HFFc6 (cell line): ENCODE measurements at regions not wholly inside any gene's neighbourhood (a gene's known extent, or its start where the extent isn't known, plus 50 kb on each side); places are given as distances from the start of the nearest gene placed in this dataset.

ENCODE experiments used
- DNase-seq: peaks from one replicate; pipeline ENCODE4 v3.0.0-alpha.2; 2018
- H3K27ac Mint-ChIP-seq: 2 replicates; pipeline ENCODE4 v1.8.0; 2020; ENCODE audit warnings: mild to moderate bottlenecking, mixed read lengths
- H3K27me3 Mint-ChIP-seq: 2 replicates; pipeline ENCODE4 v1.8.0; 2021; ENCODE audit warnings: mild to moderate bottlenecking, moderate library complexity, mixed read lengths; ENCODE audit not compliant: insufficient read depth
- H3K36me3 Mint-ChIP-seq: 2 replicates; pipeline ENCODE4 v1.8.0; 2021; ENCODE audit warnings: low read depth, mixed read lengths
- H3K4me1 Mint-ChIP-seq: 2 replicates; pipeline ENCODE4 v1.8.0; 2020; ENCODE audit warnings: low read depth, mixed read lengths
- H3K4me3 Mint-ChIP-seq: 2 replicates; pipeline ENCODE4 v1.8.0; 2020; ENCODE audit warnings: mild to moderate bottlenecking, moderate library complexity, mixed read lengths
- H3K9me3 Mint-ChIP-seq: 2 replicates; pipeline ENCODE4 v1.8.0; 2020; ENCODE audit warnings: mild to moderate bottlenecking, mixed read lengths
- CTCF ChIP-seq: fragments of 200-600 bp; sonication (generic); IDR thresholded peaks from 2 replicates; pipeline ENCODE4 v1.5.0; 2021; ENCODE audit warnings: antibody characterized with exemption, mild to moderate bottlenecking

GRCh38 chr6:151167034-151167433 is 72.7 kb upstream of the AKAP12 start:
- Mint-ChIP-seq H3K27ac (no peak overlapping the region), H3K27me3 (peaks cover 5% of the 10 kb centered on the region), H3K9me3 (no peaks in the 10 kb centered on the region), H3K4me1 (no peaks in the 10 kb centered on the region), H3K4me3 (no peak overlapping the region), H3K36me3 (no peaks in the 10 kb centered on the region)
- TF ChIP-seq CTCF: no peak
- DNase-seq: no peak

- Mint-ChIP-seq H3K27me3 (peaks cover 9% of the 10 kb centered on the region), H3K4me1 (no peaks in the 10 kb centered on the region), H3K9me3 (no peaks in the 10 kb centered on the region), H3K27ac (no peak overlapping the region), H3K4me3 (no peak overlapping the region), H3K36me3 (no peaks in the 10 kb centered on the region)
- TF ChIP-seq CTCF: no peak
- no peak for DNase-seq
Measured at GRCh38 chr6:151170622-151171246, 69.0 kb upstream of the AKAP12 start.

DNA sequence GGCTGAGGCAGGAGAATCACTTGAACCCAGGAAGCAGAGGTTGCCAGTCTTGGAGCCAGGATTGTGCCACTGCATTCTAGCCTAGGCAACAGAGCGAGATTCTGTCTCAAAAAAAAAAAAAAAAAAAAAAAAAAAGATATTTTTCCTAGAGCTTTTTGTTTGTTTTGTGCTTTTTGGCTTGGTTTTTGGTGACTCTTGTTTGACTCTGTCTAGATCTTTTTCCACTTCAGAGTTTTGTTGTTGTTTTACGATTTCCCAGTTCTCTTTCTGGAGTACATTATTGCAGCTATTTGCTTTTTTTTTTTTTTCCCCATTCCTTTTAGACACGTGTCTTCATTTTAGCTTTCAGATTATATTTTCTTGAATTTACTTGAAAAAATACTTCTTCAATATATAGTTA is 67.0 kb upstream of the AKAP12 start:
- no peaks in the 10 kb centered on the region for H3K36me3 Mint-ChIP-seq
- H3K4me1 Mint-ChIP-seq: no peaks in the 10 kb centered on the region
- no peaks in the 10 kb centered on the region for H3K9me3 Mint-ChIP-seq
- H3K4me3 Mint-ChIP-seq: no peak overlapping the region
- H3K27me3 Mint-ChIP-seq: peaks cover 9% of the 10 kb centered on the region
- DNase-seq: no peak
- H3K27ac Mint-ChIP-seq: no peak overlapping the region
- no peak for TF ChIP-seq CTCF

GRCh38 chr6:151175662-151176445 is 63.9 kb upstream of the AKAP12 start:
- H3K27ac Mint-ChIP-seq: no peak overlapping the region
- DNase-seq: no peak
- H3K36me3 Mint-ChIP-seq: no peaks in the 10 kb centered on the region
- no peak overlapping the region for H3K4me3 Mint-ChIP-seq
- H3K4me1 Mint-ChIP-seq: peaks cover 6% of the 10 kb centered on the region; the same call in 1 of the 2 replicates
- no peak for TF ChIP-seq CTCF
- no peaks in the 10 kb centered on the region for H3K9me3 Mint-ChIP-seq
- peaks cover 9% of the 10 kb centered on the region; the same call in 1 of the 2 replicates for H3K27me3 Mint-ChIP-seq

DNA sequence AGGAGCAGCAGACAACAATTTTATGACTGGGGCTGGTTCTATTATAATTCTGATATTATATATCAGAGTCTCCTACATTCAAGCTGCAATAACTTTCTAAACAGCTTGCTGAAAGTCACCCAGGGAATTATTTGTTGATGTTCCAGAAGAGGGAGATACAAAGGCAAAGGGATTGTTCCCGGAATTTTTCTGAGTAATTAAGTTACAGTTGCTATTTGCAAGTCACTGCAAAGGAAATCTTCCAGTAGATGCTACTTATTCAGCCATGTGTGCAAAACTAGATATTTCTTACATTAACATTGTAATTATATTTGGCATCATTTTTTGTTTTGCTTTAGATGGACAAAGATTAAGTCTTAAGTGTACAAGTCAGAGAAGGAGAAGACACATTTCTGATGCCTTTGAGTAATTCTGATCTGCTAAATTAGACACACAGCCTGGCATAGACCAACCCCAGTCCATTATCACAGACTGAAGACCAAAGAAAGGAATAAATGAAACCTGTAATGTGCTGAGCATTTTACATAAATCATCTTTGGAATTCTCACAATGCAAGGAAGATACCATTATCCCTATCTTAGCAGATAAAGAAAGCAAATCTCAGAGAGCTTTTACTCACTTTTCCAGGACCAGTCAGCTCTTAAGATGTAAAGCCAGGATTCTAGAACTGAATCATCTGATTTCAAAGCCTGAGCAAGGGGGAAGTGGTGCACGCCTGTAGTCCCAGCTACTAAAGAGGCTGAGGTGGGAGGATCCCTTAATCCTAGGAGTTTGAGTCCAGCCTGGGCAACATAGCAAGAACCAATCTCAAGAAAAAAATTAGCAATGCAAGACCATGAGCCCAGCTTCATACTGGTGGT is 62.6 kb upstream of the AKAP12 start:
- Mint-ChIP-seq H3K27ac (no peak overlapping the region), H3K36me3 (no peaks in the 10 kb centered on the region), H3K9me3 (no peaks in the 10 kb centered on the region), H3K27me3 (peaks cover 9% of the 10 kb centered on the region; the same call in 1 of the 2 replicates), H3K4me3 (no peak overlapping the region), H3K4me1 (peaks cover 6% of the 10 kb centered on the region; the same call in 1 of the 2 replicates)
- TF ChIP-seq CTCF: no peak
- no peak for DNase-seq
